Activated CD8-positive, alpha-beta T cell treated with anti-CD3 and anti-CD28 coated beads for 36 hours (primary cell): ENCODE measurements at regions not wholly inside any gene's neighbourhood (a gene's known extent, or its start where the extent isn't known, plus 50 kb on each side); places are given as distances from the start of the nearest gene placed in this dataset.

ENCODE experiments used
- ATAC-seq: fragments of 200-7000 bp; cut with Tn5 transposase; one replicate; pipeline ENCODE4 v1.10.0; 2021; ENCODE audit warnings: mild to moderate bottlenecking, moderate library complexity
- CTCF ChIA-PET: fragments of 350-600 bp; sonication (Branson Sonifier 250); formaldehyde crosslinking; loops from one replicate; lab custom pipeline; 2021; ENCODE audit warnings: antibody characterized with exemption; lab: Charles Lee
- POLR2A ChIA-PET: fragments of 350-600 bp; sonication (Branson Sonifier 250); formaldehyde crosslinking; loops from one replicate; lab custom pipeline; 2021; ENCODE audit warnings: antibody characterized with exemption; lab: Charles Lee
- DNase-seq: peaks from one replicate; pipeline ENCODE4 v3.0.0-alpha.2; 2020
- H3K27ac Mint-ChIP-seq: one replicate; pipeline ENCODE4 v1.8.0; 2021; ENCODE audit warnings: mild to moderate bottlenecking, mixed read lengths
- H3K27me3 Mint-ChIP-seq: one replicate; pipeline ENCODE4 v1.8.0; 2021; ENCODE audit warnings: mixed read lengths
- H3K36me3 Mint-ChIP-seq: one replicate; pipeline ENCODE4 v1.8.0; 2021; ENCODE audit warnings: low read depth, mixed read lengths
- H3K4me1 Mint-ChIP-seq: one replicate; pipeline ENCODE4 v1.8.0; 2021; ENCODE audit warnings: low read depth, mixed read lengths
- H3K4me3 Mint-ChIP-seq: one replicate; pipeline ENCODE4 v1.8.0; 2021; ENCODE audit warnings: mild to moderate bottlenecking, moderate library complexity, mixed read lengths
- H3K9me3 Mint-ChIP-seq: one replicate; pipeline ENCODE4 v1.8.0; 2021; ENCODE audit warnings: mixed read lengths
- intact Hi-C: fragments of 100-400 bp; cut with micrococcal nuclease; formaldehyde crosslinking; loops from one replicate; pipeline ENCODE4 v1.10.0; 2022
- TF ChIP-seq, protein P1 (sequence below): fragments of 200-600 bp; IDR thresholded peaks from one replicate; pipeline ENCODE4 v1.8.0; 2022; ENCODE audit warnings: antibody characterized with exemption, mild to moderate bottlenecking

DNA sequence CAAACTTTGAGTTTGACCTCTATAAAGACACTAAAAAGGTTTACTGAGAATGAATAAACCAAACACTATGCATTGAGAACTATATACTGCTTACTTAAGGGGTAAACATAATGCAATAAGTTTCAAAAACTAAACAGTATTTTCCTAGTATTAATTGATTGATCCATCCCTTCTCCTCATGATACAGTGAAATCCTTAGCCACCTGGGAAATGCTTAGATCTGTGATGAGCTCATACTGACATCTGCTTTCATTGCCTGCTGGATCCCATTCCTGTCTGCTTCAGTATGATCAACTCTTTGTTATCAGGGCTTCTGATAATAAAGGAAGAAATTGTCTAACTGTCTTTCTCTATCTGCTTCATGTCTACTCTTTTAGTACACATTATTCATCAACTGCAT lies 74.9 kb upstream of the UBE2E3 start:
- TF ChIP-seq, protein P1, sequence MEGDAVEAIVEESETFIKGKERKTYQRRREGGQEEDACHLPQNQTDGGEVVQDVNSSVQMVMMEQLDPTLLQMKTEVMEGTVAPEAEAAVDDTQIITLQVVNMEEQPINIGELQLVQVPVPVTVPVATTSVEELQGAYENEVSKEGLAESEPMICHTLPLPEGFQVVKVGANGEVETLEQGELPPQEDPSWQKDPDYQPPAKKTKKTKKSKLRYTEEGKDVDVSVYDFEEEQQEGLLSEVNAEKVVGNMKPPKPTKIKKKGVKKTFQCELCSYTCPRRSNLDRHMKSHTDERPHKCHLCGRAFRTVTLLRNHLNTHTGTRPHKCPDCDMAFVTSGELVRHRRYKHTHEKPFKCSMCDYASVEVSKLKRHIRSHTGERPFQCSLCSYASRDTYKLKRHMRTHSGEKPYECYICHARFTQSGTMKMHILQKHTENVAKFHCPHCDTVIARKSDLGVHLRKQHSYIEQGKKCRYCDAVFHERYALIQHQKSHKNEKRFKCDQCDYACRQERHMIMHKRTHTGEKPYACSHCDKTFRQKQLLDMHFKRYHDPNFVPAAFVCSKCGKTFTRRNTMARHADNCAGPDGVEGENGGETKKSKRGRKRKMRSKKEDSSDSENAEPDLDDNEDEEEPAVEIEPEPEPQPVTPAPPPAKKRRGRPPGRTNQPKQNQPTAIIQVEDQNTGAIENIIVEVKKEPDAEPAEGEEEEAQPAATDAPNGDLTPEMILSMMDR: no peak
- Mint-ChIP-seq H3K36me3 (no peaks in the 10 kb centered on the region), H3K4me1 (no peaks in the 10 kb centered on the region), H3K27me3 (peaks cover 4% of the 10 kb centered on the region), H3K4me3 (no peak overlapping the region), H3K27ac (no peak overlapping the region), H3K9me3 (no peaks in the 10 kb centered on the region)
- ChIA-PET CTCF (no interaction called here), POLR2A (no interaction called here)
- DNase-seq (no peak), ATAC-seq (no peak)
- intact Hi-C loops: no loop called here

DNA sequence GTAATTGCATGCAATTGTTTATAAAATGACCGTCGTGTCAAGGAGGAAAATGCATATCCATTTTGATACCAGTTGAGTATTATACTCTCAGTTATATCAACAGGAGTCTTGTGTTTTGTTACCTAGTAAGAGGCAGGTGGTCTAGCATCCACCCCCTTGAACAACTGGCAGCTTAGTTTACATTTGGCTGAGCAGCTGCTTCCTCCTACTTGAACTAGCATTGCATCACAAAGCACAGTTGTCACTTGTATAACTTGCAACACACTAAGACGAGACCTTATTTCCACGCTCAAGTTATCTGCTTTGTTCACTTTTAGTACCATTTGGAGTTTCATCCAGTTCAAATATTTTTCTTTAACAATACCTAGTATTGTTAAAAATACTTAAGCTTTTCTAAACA lies 75.4 kb upstream of the UBE2E3 start:
- Mint-ChIP-seq H3K4me1 (no peaks in the 10 kb centered on the region), H3K27ac (no peak overlapping the region), H3K36me3 (no peaks in the 10 kb centered on the region), H3K27me3 (peaks cover 4% of the 10 kb centered on the region), H3K9me3 (no peaks in the 10 kb centered on the region), H3K4me3 (no peak overlapping the region)
- POLR2A ChIA-PET: no interaction called here
- TF ChIP-seq, protein P1: no peak
- DNase-seq: no peak
- ATAC-seq: no peak
- intact Hi-C loops: no loop called here
- CTCF ChIA-PET: no interaction called here

DNA sequence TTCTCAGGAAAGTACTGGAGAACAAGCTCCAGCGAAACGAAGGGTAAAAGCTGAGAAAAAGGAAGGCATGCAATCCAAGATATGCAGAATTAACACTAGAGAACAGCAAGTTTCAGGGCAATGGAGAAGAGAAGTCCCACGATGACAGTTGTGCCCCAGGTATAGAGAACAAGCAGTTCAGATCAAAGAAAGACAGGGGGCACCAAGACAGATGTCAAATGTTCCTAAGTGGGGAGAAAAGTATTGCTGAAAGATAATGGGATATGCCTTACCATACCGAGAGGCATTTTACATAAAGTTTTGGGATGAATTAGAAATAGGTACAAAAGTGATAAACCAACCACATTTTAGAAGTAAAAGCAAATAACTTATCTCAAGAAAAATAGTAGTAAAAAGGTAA lies 79.1 kb upstream of the UBE2E3 start:
- H3K27me3 Mint-ChIP-seq: peaks cover 12% of the 10 kb centered on the region
- ChIA-PET CTCF (no interaction called here), POLR2A (no interaction called here)
- no peaks in the 10 kb centered on the region for H3K9me3 Mint-ChIP-seq
- intact Hi-C loops: no loop called here
- TF ChIP-seq, protein P1: no peak
- no peaks in the 10 kb centered on the region for H3K4me1 Mint-ChIP-seq
- no peak for DNase-seq
- no peaks in the 10 kb centered on the region for H3K36me3 Mint-ChIP-seq
- no peak for ATAC-seq
- H3K27ac Mint-ChIP-seq: no peak overlapping the region
- no peak overlapping the region for H3K4me3 Mint-ChIP-seq

DNA sequence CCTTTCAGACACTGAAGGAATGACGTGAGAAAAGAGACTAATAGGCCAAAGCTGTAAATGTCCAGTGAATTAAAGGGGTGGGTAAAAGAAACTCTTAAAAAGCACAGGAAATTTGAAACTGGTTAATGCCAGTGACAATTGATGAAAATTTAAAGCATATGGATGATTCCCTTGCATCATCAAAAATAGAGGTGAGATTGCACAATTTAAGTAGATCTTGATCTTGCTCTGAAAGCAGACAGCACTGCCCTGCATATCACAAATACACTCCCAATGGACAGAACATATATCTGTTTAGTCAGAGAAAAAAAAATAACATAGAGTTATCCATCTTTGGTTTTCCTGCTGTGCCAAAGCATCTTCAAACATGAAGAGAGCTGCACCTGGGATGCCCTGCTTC lies 86.7 kb upstream of the UBE2E3 start:
- Mint-ChIP-seq H3K4me3 (no peak overlapping the region), H3K36me3 (no peaks in the 10 kb centered on the region), H3K4me1 (no peaks in the 10 kb centered on the region), H3K9me3 (no peaks in the 10 kb centered on the region), H3K27ac (no peak overlapping the region), H3K27me3 (peaks cover 8% of the 10 kb centered on the region)
- no peak for DNase-seq
- CTCF ChIA-PET: no interaction called here
- ATAC-seq: no peak
- TF ChIP-seq, protein P1: no peak
- intact Hi-C loops: no loop called here
- POLR2A ChIA-PET: no interaction called here

DNA sequence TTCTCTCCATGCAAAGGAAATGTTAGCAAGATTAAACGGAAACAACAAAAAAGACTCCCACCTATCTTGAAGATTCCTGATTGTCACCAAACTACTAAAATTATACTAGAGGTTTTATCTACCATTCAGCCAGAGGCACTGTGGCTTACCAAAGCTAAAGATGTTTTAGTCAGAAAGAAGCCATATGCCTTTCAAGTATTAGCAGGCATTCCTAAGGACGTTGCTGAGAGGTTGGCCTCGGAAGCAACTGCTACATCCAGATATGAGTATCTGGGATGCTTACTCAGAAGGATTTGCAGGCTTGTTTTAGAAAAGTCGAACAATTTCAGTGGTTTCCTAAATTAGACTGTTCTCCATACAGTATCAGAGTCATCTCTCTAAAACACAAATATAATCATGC lies 88.3 kb upstream of the UBE2E3 start:
- POLR2A ChIA-PET: no interaction called here
- Mint-ChIP-seq H3K27me3 (peaks cover 8% of the 10 kb centered on the region), H3K27ac (no peak overlapping the region), H3K36me3 (no peaks in the 10 kb centered on the region), H3K4me1 (no peaks in the 10 kb centered on the region), H3K9me3 (no peaks in the 10 kb centered on the region), H3K4me3 (no peak overlapping the region)
- TF ChIP-seq, protein P1: no peak
- no peak for DNase-seq
- intact Hi-C loops: no loop called here
- ATAC-seq: no peak
- CTCF ChIA-PET: no interaction called here
